ENCODE measurements at regions not wholly inside any gene's neighbourhood (a gene's known extent, or its start where the extent isn't known, plus 50 kb on each side); places are given as distances from the start of the nearest gene placed in this dataset.

GRCh38 chr12:87202189-87202588 lies 827.0 kb downstream of the C12orf50 start:
- TF ChIP-seq MEIS1 (CRISPR knock-in tag; IDR thresholded peaks at IDR 0.05; ENCODE audit: borderline replicate concordance) (no peak), YY1 (tag by site-specific recombination; IDR thresholded peaks at IDR 0.05) (no peak), ZBTB7A (tag by site-specific recombination; IDR thresholded peaks at IDR 0.05; ENCODE audit: low read depth) (no peak), ZNF677 (tag by site-specific recombination; IDR thresholded peaks at IDR 0.05) (no peak), CTCF (tag by site-specific recombination; IDR thresholded peaks at IDR 0.05) (no peak)
